Lower leg skin (tissue), 4 donors: ENCODE measurements at regions not wholly inside any gene's neighbourhood (a gene's known extent, or its start where the extent isn't known, plus 50 kb on each side); places are given as distances from the start of the nearest gene placed in this dataset.

Experiments
- DNase-seq, 2 donors: peaks; one replicate each; pipeline ENCODE4 v3.0.0-alpha.2; 2019; ENCODE audit warnings: low spot score in 2 of 2
- H3K4me3 ChIP-seq: fragments of 200-600 bp; sonication (generic); 2 replicates; pipeline ENCODE4 v1.5.1; 2017; ENCODE audit warnings: mild to moderate bottlenecking, low read depth; ENCODE audit not compliant: poor library complexity, severe bottlenecking
- POLR2A ChIP-seq, 2 donors: fragments of 450-650 bp; IDR thresholded peaks; one replicate each; pipeline ENCODE4 v1.6.1; 2016 to 2017; ENCODE audit warnings: antibody characterized with exemption in 2 of 2, mild to moderate bottlenecking in 1 of 2, moderate library complexity in 1 of 2
- WGBS, 2 donors: methylation state at CpG; one replicate each; pipeline ENCODE4 v1.1.5; 2018; 5-methylcytosine and 5-hydroxymethylcytosine counted together
- intact Hi-C: fragments of 100-400 bp; cut with DNase I; formaldehyde crosslinking; loops from one replicate; pipeline ENCODE4 v1.15.0; 2023; ENCODE audit warnings: low total_unique reads
- TF ChIP-seq, protein P1 (sequence below), 3 donors: fragments of 450-650 bp; IDR thresholded peaks; one replicate each; pipeline ENCODE4 v1.5.1; 2016; ENCODE audit warnings: antibody characterized with exemption in 3 of 3, mild to moderate bottlenecking in 3 of 3, moderate library complexity in 2 of 3

DNA sequence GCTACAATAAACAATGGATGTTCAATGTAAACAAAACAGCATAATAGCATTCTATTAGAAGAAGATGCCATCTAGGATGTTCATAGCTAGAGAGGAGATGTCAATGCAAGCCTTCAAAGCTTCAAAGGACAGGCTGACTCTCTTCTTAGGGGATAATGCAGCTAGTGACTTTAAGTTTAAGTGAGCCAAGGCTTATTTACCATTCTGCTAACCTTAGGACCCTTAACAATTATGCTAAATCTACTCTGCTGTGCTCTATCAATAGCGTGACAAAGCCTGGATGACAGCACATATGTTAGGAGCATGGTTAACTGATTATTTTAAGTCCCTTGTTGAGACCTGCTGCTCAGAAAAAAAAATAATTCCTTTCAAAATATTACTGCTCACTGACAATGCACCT, 106.0 kb upstream of the SSTR1 start:
- TF ChIP-seq, protein P1, sequence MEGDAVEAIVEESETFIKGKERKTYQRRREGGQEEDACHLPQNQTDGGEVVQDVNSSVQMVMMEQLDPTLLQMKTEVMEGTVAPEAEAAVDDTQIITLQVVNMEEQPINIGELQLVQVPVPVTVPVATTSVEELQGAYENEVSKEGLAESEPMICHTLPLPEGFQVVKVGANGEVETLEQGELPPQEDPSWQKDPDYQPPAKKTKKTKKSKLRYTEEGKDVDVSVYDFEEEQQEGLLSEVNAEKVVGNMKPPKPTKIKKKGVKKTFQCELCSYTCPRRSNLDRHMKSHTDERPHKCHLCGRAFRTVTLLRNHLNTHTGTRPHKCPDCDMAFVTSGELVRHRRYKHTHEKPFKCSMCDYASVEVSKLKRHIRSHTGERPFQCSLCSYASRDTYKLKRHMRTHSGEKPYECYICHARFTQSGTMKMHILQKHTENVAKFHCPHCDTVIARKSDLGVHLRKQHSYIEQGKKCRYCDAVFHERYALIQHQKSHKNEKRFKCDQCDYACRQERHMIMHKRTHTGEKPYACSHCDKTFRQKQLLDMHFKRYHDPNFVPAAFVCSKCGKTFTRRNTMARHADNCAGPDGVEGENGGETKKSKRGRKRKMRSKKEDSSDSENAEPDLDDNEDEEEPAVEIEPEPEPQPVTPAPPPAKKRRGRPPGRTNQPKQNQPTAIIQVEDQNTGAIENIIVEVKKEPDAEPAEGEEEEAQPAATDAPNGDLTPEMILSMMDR (IDR thresholded peaks at IDR 0.05), result no peak
- TF ChIP-seq POLR2A (IDR thresholded peaks at IDR 0.05), result no peak
- DNase-seq, result no peak
- intact Hi-C loops, result no loop called here
- 55 to 57% methylated on average over 1 of the region's 1 CpG for WGBS, 2 donors
- H3K4me3 ChIP-seq, result no peak overlapping the region

DNA sequence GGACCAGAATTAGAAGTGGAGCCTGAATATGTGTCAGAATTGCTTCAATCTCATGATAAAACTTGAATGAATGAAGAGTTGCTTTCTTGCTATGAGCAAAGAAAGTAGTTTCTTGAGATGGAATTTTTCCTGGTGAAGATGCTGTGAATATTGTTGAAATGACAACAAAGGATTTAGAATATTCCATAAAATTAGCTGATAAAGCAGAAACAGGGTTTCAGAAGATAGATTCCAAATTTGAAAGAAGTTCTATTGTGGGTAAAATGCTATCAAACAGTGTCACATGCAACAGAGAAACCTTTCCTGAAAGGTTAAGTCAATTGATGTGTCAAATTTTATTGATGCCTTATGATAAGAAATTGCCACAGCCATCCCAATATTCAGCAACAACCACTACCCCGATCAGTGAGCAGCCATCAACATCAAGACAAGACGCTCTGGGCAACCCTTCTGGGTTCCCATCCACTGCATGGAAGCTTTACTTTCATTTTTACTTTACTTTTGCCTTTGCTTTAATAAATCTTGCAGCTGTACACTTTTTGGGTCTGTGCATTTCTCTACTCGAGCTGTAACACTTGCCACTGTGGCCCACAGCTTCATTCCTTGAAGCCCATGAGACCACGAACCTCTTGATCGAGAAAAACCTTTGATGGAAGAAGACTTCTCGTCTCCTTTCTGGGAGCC, 104.0 kb upstream of the SSTR1 start:
- no peak overlapping the region for H3K4me3 ChIP-seq
- WGBS, 2 donors, result 78 to 86% methylated on average over 6 of the region's 6 CpGs
- no peak for DNase-seq
- intact Hi-C loops, result no loop called here
- TF ChIP-seq, protein P1 (IDR thresholded peaks at IDR 0.05), result no peak
- no peak for TF ChIP-seq POLR2A (IDR thresholded peaks at IDR 0.05)

DNA sequence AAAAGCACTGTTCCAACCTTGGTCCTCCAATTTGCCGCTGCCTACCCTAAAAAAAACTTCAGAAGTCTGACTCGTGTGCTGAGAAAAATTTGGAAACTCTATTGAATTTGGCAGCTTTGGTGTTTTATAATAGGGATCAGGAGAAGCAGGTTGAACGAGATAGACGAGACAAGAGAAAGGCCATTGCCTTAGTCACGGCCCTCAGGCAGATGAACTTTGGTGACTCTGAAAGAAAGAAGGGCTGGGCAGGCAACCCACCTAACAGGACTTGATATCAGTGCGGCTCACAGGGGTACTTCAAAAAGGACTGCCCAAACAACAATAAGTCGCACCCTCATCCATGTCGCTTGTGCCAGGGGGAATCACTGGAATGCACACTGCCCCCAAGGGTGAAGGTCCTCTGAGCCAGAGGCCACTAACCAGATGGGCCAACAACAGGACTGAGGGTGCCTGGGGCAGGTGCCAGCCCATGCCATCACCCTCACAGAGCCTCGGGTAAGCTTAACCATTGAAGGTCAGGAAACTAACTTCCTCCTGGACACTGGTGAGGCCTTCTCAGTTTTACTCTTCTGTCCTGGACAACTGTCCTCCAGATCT, 102.5 kb upstream of the SSTR1 start:
- no peak for DNase-seq
- 62 to 74% methylated on average over 9 of the region's 9 CpGs for WGBS, 2 donors
- no peak overlapping the region for H3K4me3 ChIP-seq
- TF ChIP-seq POLR2A (IDR thresholded peaks at IDR 0.05), result no peak
- TF ChIP-seq, protein P1 (IDR thresholded peaks at IDR 0.05), result no peak
- intact Hi-C loops, result no loop called here

DNA sequence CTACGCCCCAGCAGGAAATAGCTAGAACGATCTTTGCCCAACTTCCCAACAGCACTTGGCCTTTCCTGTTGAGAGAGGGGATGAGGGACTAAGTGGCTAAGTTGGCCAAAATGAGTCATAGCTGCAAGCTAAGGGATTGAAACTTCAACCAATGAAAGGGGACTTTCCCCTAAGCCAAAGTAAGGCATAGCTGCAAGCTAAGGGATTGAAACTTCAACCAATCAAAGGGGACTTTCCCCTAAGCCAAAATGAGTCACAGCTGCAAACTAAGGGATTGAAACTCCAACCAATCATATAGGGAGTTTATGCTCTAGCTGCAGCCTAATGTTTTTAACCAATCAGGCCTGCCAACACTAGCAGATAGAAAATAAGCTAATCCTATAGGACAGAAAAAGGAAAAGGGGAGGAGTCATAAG, 100.5 kb upstream of the SSTR1 start:
- intact Hi-C loops, result no loop called here
- TF ChIP-seq POLR2A (IDR thresholded peaks at IDR 0.05), result no peak
- TF ChIP-seq, protein P1 (IDR thresholded peaks at IDR 0.05), result no peak
- 81 to 83% methylated on average over 2 of the region's 2 CpGs for WGBS, 2 donors
- H3K4me3 ChIP-seq, result no peak overlapping the region
- no peak for DNase-seq

DNA sequence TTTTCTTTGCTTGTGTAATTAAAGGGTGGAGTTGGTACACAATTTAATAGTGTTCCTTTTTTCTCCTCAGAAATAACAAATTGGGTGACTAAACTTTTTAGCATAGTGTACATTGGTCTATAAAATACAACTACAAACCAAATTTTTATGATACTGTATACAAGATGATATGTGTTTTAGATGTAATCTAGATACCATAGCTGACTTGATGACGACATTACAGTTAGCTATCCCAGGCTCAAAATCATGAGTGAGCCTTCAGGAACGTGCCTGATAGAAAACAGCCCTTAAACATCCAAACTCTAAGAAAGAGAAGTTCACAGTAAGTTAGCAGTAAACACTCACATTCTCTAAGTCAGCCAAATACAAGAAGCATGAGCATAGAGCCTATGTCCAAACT, 99.0 kb upstream of the SSTR1 start:
- intact Hi-C loops, result no loop called here
- no peak overlapping the region for H3K4me3 ChIP-seq
- DNase-seq, result no peak
- 57 to 59% methylated on average over 2 of the region's 2 CpGs for WGBS, 2 donors
- TF ChIP-seq, protein P1 (IDR thresholded peaks at IDR 0.05), result no peak
- TF ChIP-seq POLR2A (IDR thresholded peaks at IDR 0.05), result no peak
